A673 (cell line): ENCODE measurements at regions not wholly inside any gene's neighbourhood (a gene's known extent, or its start where the extent isn't known, plus 50 kb on each side); places are given as distances from the start of the nearest gene placed in this dataset.

Source experiments
- BruUV-seq: library from RNA; stranded (reverse); fragments of 400-500 nt; replicated peaks from 2 replicates; lab custom pipeline; 2021; lab: Mats Ljungman, UMichigan
- CTCF ChIA-PET: fragments of 300-600 bp; sonication (Branson Sonifier 250); formaldehyde crosslinking; loops from one replicate; lab custom pipeline; 2022; ENCODE audit warnings: antibody characterized with exemption; lab: Charles Lee
- POLR2A ChIA-PET: fragments of 300-600 bp; sonication (Branson Sonifier 250); formaldehyde crosslinking; loops from one replicate; lab custom pipeline; 2022; ENCODE audit warnings: antibody characterized with exemption; ENCODE audit not compliant: low non-redundant PET; lab: Charles Lee
- DNase-seq: peaks from one replicate; pipeline ENCODE4 v3.0.0-alpha.2; 2015; ENCODE audit warnings: low spot score
- H3K27ac ChIP-seq: fragments of 200-600 bp; sonication (generic); 2 replicates; pipeline ENCODE4 v1.5.1; 2016; ENCODE audit warnings: mixed run types, low read depth, mild to moderate bottlenecking, mixed read lengths, antibody characterized with exemption, low read length; ENCODE audit not compliant: poor library complexity, severe bottlenecking
- H3K27me3 ChIP-seq: fragments of 200-600 bp; sonication (generic); replicated peaks from 2 replicates; pipeline ENCODE4 v1.6.1; 2017; ENCODE audit warnings: mixed run types, low read depth, mild to moderate bottlenecking, mixed read lengths, antibody characterized with exemption, low read length; ENCODE audit not compliant: insufficient read depth, poor library complexity
- H3K36me3 ChIP-seq: fragments of 200-600 bp; sonication (generic); 2 replicates; pipeline ENCODE4 v1.6.1; 2016; ENCODE audit warnings: mixed run types, mild to moderate bottlenecking, mixed read lengths, antibody characterized with exemption, low read length; ENCODE audit not compliant: insufficient read depth, poor library complexity, severe bottlenecking
- H3K4me1 ChIP-seq: fragments of 200-600 bp; sonication (generic); 2 replicates; pipeline ENCODE4 v1.6.1; 2017; ENCODE audit warnings: mixed run types, mild to moderate bottlenecking, mixed read lengths, antibody characterized with exemption, low read length; ENCODE audit not compliant: insufficient read depth, poor library complexity, severe bottlenecking
- H3K4me3 ChIP-seq: fragments of 200-600 bp; sonication (generic); 2 replicates; pipeline ENCODE4 v1.5.1; 2016; ENCODE audit warnings: low read depth, mixed run types, mild to moderate bottlenecking, mixed read lengths, low read length; ENCODE audit not compliant: poor library complexity, severe bottlenecking
- H3K9me3 ChIP-seq: fragments of 200-600 bp; sonication (generic); 2 replicates; pipeline ENCODE4 v1.6.1; 2016; ENCODE audit warnings: mixed run types, low read depth, mild to moderate bottlenecking, mixed read lengths, antibody characterized with exemption, low read length; ENCODE audit not compliant: poor library complexity, severe bottlenecking
- EZH2 ChIP-seq: fragments of 200-600 bp; sonication (generic); IDR thresholded peaks from 2 replicates; pipeline ENCODE4 v1.6.1; 2017; ENCODE audit warnings: borderline replicate concordance, low read depth, mild to moderate bottlenecking, mixed read lengths, antibody characterized with exemption, low read length; ENCODE audit not compliant: poor library complexity, severe bottlenecking
- intact Hi-C: fragments of 100-400 bp; cut with micrococcal nuclease; formaldehyde crosslinking; loops from one replicate; pipeline ENCODE4 v1.10.0; 2022; ENCODE audit not compliant: unreplicated experiment
- TF ChIP-seq, protein P1 (sequence below): fragments of 300-800, 200-600 bp; sonication (generic); conservative IDR thresholded peaks from 2 replicates; pipeline ENCODE4 v1.5.1; 2017; ENCODE audit warnings: low read depth, mild to moderate bottlenecking, antibody characterized with exemption, low read length, moderate library complexity, mixed read lengths

- BruUV-seq: no TSS peak
- Histone ChIP-seq H3K36me3 (no peaks in the 10 kb centered on the region), H3K27me3 (no peaks in the 10 kb centered on the region), H3K9me3 (no peaks in the 10 kb centered on the region), H3K27ac (peak overlapping the region; percentile 30), H3K4me1 (peaks cover 20% of the 10 kb centered on the region), H3K4me3 (no peak overlapping the region)
- POLR2A ChIA-PET: no interaction called here
- intact Hi-C loops: no loop called here
- CTCF ChIA-PET: no interaction called here
- TF ChIP-seq, protein P1, sequence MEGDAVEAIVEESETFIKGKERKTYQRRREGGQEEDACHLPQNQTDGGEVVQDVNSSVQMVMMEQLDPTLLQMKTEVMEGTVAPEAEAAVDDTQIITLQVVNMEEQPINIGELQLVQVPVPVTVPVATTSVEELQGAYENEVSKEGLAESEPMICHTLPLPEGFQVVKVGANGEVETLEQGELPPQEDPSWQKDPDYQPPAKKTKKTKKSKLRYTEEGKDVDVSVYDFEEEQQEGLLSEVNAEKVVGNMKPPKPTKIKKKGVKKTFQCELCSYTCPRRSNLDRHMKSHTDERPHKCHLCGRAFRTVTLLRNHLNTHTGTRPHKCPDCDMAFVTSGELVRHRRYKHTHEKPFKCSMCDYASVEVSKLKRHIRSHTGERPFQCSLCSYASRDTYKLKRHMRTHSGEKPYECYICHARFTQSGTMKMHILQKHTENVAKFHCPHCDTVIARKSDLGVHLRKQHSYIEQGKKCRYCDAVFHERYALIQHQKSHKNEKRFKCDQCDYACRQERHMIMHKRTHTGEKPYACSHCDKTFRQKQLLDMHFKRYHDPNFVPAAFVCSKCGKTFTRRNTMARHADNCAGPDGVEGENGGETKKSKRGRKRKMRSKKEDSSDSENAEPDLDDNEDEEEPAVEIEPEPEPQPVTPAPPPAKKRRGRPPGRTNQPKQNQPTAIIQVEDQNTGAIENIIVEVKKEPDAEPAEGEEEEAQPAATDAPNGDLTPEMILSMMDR: no peak
- TF ChIP-seq EZH2: no peak
- DNase-seq: no peak
Observed at GRCh38 chr12:61796846-61797245, 463.4 kb upstream of the USP15 start.

- Histone ChIP-seq H3K9me3 (no peaks in the 10 kb centered on the region), H3K36me3 (no peaks in the 10 kb centered on the region), H3K4me3 (no peak overlapping the region), H3K27ac (peak overlapping the region; percentile 30), H3K27me3 (no peaks in the 10 kb centered on the region), H3K4me1 (peaks cover 20% of the 10 kb centered on the region)
- no peak for TF ChIP-seq EZH2
- TF ChIP-seq, protein P1: no peak
- POLR2A ChIA-PET: no interaction called here
- BruUV-seq: no TSS peak
- CTCF ChIA-PET: interaction anchor here (0.7 kb wide), 1 partner anchor 53 kb away, joined by 3 read pairs; no protein-coding TSS in a partner anchor
- intact Hi-C loops: no loop called here
- peak; percentile 11 for DNase-seq
Observed at GRCh38 chr12:61797266-61797665, 462.9 kb upstream of the USP15 start.

DNA sequence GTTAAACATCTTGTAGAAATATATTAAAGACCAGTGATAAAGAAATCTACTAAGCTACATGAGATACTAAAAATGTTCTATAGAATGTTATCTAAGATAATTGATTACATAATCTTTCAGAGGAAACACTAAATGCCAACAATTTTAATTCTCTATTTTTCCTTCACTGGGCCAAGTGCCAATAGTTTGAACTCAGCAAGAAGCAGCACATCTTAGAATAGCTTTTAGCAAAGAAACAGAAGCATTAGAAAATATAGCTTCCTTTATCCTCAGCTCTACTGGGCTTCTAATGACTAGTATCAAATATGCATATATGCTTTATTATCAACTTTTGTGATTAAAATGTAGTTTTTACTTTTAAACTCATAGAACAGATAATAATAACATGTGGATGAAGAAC lies 461.4 kb upstream of the USP15 start:
- intact Hi-C loops: no loop called here
- H3K4me1 ChIP-seq: peaks cover 20% of the 10 kb centered on the region
- no TSS peak for BruUV-seq
- no peaks in the 10 kb centered on the region for H3K36me3 ChIP-seq
- ChIA-PET POLR2A (no interaction called here), CTCF (no interaction called here)
- DNase-seq: no peak
- TF ChIP-seq, protein P1: no peak
- no peak for TF ChIP-seq EZH2
- no peaks in the 10 kb centered on the region for H3K27me3 ChIP-seq
- H3K27ac ChIP-seq: no peak overlapping the region
- H3K4me3 ChIP-seq: no peak overlapping the region
- H3K9me3 ChIP-seq: no peaks in the 10 kb centered on the region
